ENCODE measurements at regions not wholly inside any gene's neighbourhood (a gene's known extent, or its start where the extent isn't known, plus 50 kb on each side); places are given as distances from the start of the nearest gene placed in this dataset.
A peak's percentile ranks its signal among the peaks of the same experiment; 100 is the strongest.

DNA sequence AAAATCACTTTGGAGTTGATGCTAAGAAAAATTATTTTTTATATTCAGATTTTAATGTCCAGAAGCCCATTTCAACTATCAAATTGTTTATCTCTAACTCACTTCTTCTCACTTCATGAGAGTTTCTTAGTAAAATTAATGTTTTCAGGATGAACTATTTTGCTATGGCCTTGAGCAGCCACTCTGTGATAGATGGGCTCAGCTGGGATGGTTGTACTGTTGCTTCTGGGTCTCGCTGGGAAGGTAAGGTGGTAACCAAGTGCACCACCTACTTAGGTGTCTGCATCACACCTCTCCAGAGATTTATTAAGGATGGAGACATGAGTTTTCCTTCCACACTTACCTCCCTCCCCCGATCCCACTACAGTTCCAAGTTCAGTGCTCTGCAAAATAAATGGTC is 110.3 kb upstream of the ATP2B2 start:
- Histone ChIP-seq H3K4me1 (peaks cover 0 to 3% (median 0%) of the 10 kb centered on the region in 6 donors), H3K27me3 (replicated peaks in 1 of 7) (peaks cover 0 to 45% (median 0%) of the 10 kb centered on the region in 7 donors), H3K36me3 (no peaks in the 10 kb centered on the region), H3K4me3 (no peak overlapping the region), H3K9me3 (peaks cover 0 to 29% (median 18%) of the 10 kb centered on the region in 8 donors), H3K27ac (no peak overlapping the region)
- WGBS, 5 donors = 84 to 96% (median 88%) methylated on average over 2 of the region's 2 CpGs
- intact Hi-C loops (cut with DNase I; ENCODE audit: low total_unique reads) = no loop called here
- TF ChIP-seq POLR2A (IDR thresholded peaks at IDR 0.05) (no peak), POLR2AphosphoS5 (IDR thresholded peaks at IDR 0.05) (no peak)
- TF ChIP-seq, protein P1, sequence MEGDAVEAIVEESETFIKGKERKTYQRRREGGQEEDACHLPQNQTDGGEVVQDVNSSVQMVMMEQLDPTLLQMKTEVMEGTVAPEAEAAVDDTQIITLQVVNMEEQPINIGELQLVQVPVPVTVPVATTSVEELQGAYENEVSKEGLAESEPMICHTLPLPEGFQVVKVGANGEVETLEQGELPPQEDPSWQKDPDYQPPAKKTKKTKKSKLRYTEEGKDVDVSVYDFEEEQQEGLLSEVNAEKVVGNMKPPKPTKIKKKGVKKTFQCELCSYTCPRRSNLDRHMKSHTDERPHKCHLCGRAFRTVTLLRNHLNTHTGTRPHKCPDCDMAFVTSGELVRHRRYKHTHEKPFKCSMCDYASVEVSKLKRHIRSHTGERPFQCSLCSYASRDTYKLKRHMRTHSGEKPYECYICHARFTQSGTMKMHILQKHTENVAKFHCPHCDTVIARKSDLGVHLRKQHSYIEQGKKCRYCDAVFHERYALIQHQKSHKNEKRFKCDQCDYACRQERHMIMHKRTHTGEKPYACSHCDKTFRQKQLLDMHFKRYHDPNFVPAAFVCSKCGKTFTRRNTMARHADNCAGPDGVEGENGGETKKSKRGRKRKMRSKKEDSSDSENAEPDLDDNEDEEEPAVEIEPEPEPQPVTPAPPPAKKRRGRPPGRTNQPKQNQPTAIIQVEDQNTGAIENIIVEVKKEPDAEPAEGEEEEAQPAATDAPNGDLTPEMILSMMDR (IDR thresholded peaks at IDR 0.05 in 8 of 11, conservative IDR thresholded peaks at IDR 0.05 in 3 of 11) = no peak
- DNase-seq = no peak

DNA sequence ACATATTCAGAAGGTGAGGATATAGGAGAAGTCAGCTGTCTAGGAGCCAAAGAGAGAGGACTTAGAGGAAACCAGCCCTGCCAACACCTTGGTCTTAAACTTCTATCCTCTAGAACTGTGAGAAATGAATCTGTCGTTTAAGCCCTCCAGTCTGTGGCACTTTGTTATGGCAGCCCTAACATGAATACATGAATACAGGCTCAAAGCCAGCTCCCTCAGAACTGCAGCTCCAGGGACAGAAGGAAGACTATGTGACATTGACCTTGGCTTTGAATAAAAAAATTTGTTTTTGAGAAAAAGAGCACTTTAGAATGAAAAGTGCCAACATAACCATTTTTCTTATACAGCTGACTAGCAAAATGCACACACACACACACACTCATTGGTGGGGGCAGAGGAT is 110.9 kb upstream of the ATP2B2 start:
- peaks cover 0 to 48% (median 0%) of the 10 kb centered on the region in 7 donors for H3K27me3 ChIP-seq (replicated peaks in 1 of 7)
- H3K4me1 ChIP-seq = peaks cover 0 to 3% (median 0%) of the 10 kb centered on the region in 6 donors
- WGBS, 5 donors = 58 to 65% (median 60%) methylated on average over 1 of the region's 1 CpG
- intact Hi-C loops (cut with DNase I; ENCODE audit: low total_unique reads) = no loop called here
- no peak for DNase-seq
- H3K27ac ChIP-seq = no peak overlapping the region
- no peak overlapping the region for H3K4me3 ChIP-seq
- no peak for TF ChIP-seq POLR2AphosphoS5 (IDR thresholded peaks at IDR 0.05)
- no peak for TF ChIP-seq POLR2A (IDR thresholded peaks at IDR 0.05)
- peaks cover 0 to 29% (median 18%) of the 10 kb centered on the region in 8 donors for H3K9me3 ChIP-seq
- no peaks in the 10 kb centered on the region for H3K36me3 ChIP-seq

DNA sequence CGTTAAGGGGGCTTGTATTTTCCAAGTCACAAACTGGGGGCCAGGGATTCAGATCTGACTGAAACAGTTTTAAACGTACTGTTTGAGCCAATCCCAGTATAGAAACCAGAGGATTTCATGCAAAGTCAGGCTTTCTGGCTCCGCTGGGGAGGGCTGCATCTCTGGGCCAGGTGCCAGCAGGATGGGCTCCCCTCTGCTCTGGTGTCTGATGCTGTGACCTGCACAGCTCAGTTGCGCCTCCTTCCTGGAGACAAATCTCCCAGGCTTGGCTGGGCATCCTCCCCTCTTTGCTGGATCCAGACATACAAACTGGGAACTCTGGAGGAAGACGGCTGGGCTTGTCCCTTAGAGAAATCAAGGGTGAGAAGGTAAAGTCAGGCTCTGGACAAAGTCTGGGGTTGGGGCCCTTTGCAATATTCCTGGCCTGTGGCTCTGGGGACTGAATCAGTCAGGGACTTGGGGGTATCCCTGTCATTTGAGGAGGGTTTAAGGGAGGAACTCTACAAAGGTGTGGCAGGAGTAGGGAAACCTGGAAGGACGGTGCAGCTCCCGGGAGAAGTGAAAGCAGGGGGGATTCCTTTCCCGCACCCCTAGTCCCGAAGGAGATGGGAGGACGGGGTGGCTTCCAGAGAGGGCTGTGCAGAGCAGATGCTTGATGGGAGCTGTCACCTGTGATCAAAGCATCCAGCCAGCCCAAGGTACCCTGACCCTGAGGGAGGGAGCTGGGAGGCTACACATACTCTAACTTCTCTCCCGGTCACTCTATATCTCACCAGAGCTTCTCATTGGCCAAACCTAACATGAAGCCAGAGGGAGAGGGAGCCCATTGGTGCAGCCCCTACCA is 114.8 kb upstream of the ATP2B2 start:
- Histone ChIP-seq H3K9me3 (peaks cover 0 to 4% (median 0%) of the 10 kb centered on the region in 8 donors), H3K27ac (no peak overlapping the region), H3K4me1 (peaks cover 0 to 3% (median 0%) of the 10 kb centered on the region in 6 donors), H3K36me3 (no peaks in the 10 kb centered on the region), H3K4me3 (no peak overlapping the region), H3K27me3 (replicated peaks in 1 of 7) (peaks cover 0 to 39% (median 0%) of the 10 kb centered on the region in 7 donors)
- TF ChIP-seq POLR2AphosphoS5 (IDR thresholded peaks at IDR 0.05) (no peak), POLR2A (IDR thresholded peaks at IDR 0.05) (no peak)
- TF ChIP-seq, protein P1 (IDR thresholded peaks at IDR 0.05 in 8 of 11, conservative IDR thresholded peaks at IDR 0.05 in 3 of 11) = no peak
- intact Hi-C loops (cut with DNase I; ENCODE audit: low total_unique reads) = no loop called here
- DNase-seq = peak; percentile 42
- WGBS, 5 donors = 62 to 74% (median 66%) methylated on average over 11 of the region's 11 CpGs

DNA sequence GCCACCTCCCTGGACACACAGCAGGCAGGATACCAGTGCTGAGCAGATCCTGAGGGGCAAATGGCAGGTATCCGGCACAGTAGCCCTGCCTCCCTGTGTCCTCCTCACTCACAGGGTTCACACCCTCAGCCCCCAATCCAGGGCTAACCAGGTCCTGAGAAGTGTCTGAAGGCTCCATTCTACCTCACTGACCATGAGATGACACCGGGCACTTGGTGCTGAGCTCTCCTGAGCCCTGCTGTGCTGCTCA is 115.4 kb upstream of the ATP2B2 start:
- WGBS, 5 donors = 39 to 95% (median 65%) methylated on average over 2 of the region's 2 CpGs
- DNase-seq = peak; percentile 39
- H3K9me3 ChIP-seq = peaks cover 0 to 3% (median 0%) of the 10 kb centered on the region in 8 donors
- H3K36me3 ChIP-seq = no peaks in the 10 kb centered on the region
- TF ChIP-seq, protein P1 (IDR thresholded peaks at IDR 0.05 in 8 of 11, conservative IDR thresholded peaks at IDR 0.05 in 3 of 11) = no peak
- no peak for TF ChIP-seq POLR2A (IDR thresholded peaks at IDR 0.05)
- TF ChIP-seq POLR2AphosphoS5 (IDR thresholded peaks at IDR 0.05) = no peak
- intact Hi-C loops (cut with DNase I; ENCODE audit: low total_unique reads) = no loop called here
- peaks cover 0 to 3% (median 0%) of the 10 kb centered on the region in 6 donors for H3K4me1 ChIP-seq
- H3K27ac ChIP-seq = no peak overlapping the region
- peaks cover 0 to 39% (median 0%) of the 10 kb centered on the region in 7 donors for H3K27me3 ChIP-seq (replicated peaks in 1 of 7)
- H3K4me3 ChIP-seq = no peak overlapping the region
